GM12878 (cell line): ENCODE measurements at regions not wholly inside any gene's neighbourhood (a gene's known extent, or its start where the extent isn't known, plus 50 kb on each side); places are given as distances from the start of the nearest gene placed in this dataset.

Experiments
- ATAC-seq: fragments of 200-7000 bp; cut with Tn5 transposase; 3 replicates; pipeline ENCODE4 v1.9.1; 2020; ENCODE audit warnings: mild to moderate bottlenecking, moderate library complexity
- BruUV-seq: library from RNA; stranded (reverse); fragments of 400-500 nt; replicated peaks from 2 replicates; lab custom pipeline; 2021; lab: Mats Ljungman, UMichigan
- CTCF ChIA-PET: fragments of 300-600 bp; sonication (Branson Sonifier 250); formaldehyde crosslinking; extraction: SDS; loops from one replicate; lab custom pipeline; 2021; ENCODE audit warnings: inconsistent platforms; lab: Yijun Ruan, JAX
- POLR2A ChIA-PET: fragments of 350-600 bp; formaldehyde crosslinking; extraction: SDS; loops from one replicate; lab custom pipeline; 2021; ENCODE audit warnings: inconsistent platforms; lab: Charles Lee
- RAD21 ChIA-PET: fragments of 300-600 bp; sonication (Branson Sonifier 250); formaldehyde crosslinking; loops from one replicate; lab custom pipeline; 2023; ENCODE audit warnings: antibody characterized with exemption; ENCODE audit not compliant: unreplicated experiment; lab: Charles Lee
- SMC1A ChIA-PET: fragments of 300-600 bp; sonication (Branson Sonifier 250); formaldehyde crosslinking; loops from one replicate; lab custom pipeline; 2023; ENCODE audit not compliant: unreplicated experiment, uncharacterized antibody; lab: Charles Lee
- DNase-seq: peaks from one replicate; pipeline ENCODE4 v3.0.0-alpha.2; 2011; ENCODE audit warnings: low read depth, low spot score
- FAIRE-seq: peaks from 3 replicates; lab custom pipeline; 2011; peaks lifted over from hg19 to GRCh38; lab: Jason Lieb, UNC
- H2AFZ ChIP-seq: 2 replicates; pipeline ENCODE4 v1.6.0; 2011; ENCODE audit warnings: low read depth, low read length, control low read depth; ENCODE audit not compliant: control insufficient read depth
- H3K27ac ChIP-seq: 2 replicates; pipeline ENCODE4 v1.5.1; 2011; ENCODE audit warnings: control low read depth; ENCODE audit not compliant: control insufficient read depth, insufficient read depth
- H3K27me3 ChIP-seq, 2 experiments: replicated peaks in 1 of 2; 2 replicates each; pipeline versions ENCODE4 v1.6.0 to v1.6.1; 2011; ENCODE audit warnings: low read length in 1 of 2; ENCODE audit not compliant: control insufficient read depth in 2 of 2, insufficient read depth in 2 of 2
- H3K36me3 ChIP-seq, 2 experiments: 2 replicates each; pipeline ENCODE4 v1.5.1; 2011; ENCODE audit warnings: low read length in 1 of 2; ENCODE audit not compliant: control insufficient read depth in 2 of 2, insufficient read depth in 2 of 2
- H3K4me1 ChIP-seq: 2 replicates; pipeline ENCODE4 v1.6.1; 2011; ENCODE audit warnings: mild to moderate bottlenecking, low read length, moderate library complexity, mixed read lengths; ENCODE audit not compliant: control insufficient read depth, insufficient read depth
- H3K4me2 ChIP-seq: 2 replicates; pipeline ENCODE4 v1.6.0; 2011; ENCODE audit warnings: control low read depth; ENCODE audit not compliant: control insufficient read depth, insufficient read depth
- H3K4me3 ChIP-seq: fragments of 200-600 bp; sonication (generic); 2 replicates; pipeline ENCODE4 v1.5.1; 2016
- H3K79me2 ChIP-seq: 2 replicates; pipeline ENCODE4 v1.6.0; 2011; ENCODE audit warnings: low read length; ENCODE audit not compliant: control insufficient read depth, insufficient read depth
- H3K9ac ChIP-seq: 2 replicates; pipeline ENCODE4 v1.8.0; 2011; ENCODE audit warnings: low read length, control low read depth, mixed read lengths; ENCODE audit not compliant: control insufficient read depth, insufficient read depth
- H3K9me3 ChIP-seq: replicated peaks from 3 replicates; pipeline ENCODE4 v1.5.1; 2011; ENCODE audit warnings: mild to moderate bottlenecking, low read length; ENCODE audit not compliant: control insufficient read depth, insufficient read depth
- H4K20me1 ChIP-seq: 2 replicates; pipeline ENCODE4 v1.6.0; 2011; ENCODE audit not compliant: control insufficient read depth, insufficient read depth
- ATF7 ChIP-seq: fragments of 450-650 bp; IDR thresholded peaks from 2 replicates; pipeline ENCODE4 v1.6.1; 2016; ENCODE audit warnings: low read depth, mild to moderate bottlenecking
- BRCA1 ChIP-seq: IDR thresholded peaks from 2 replicates; pipeline ENCODE4 v1.6.1; 2011; ENCODE audit warnings: low read depth, low read length, improper control_type of control experiment
- CBX3 ChIP-seq: fragments of 200-600 bp; sonication (generic); IDR thresholded peaks from 2 replicates; pipeline ENCODE4 v1.6.1; 2016; ENCODE audit warnings: low read depth, borderline replicate concordance
- DPF2 ChIP-seq: fragments of 450-650 bp; IDR thresholded peaks from 2 replicates; pipeline ENCODE4 v1.6.1; 2017; ENCODE audit warnings: mild to moderate bottlenecking
- JUNB ChIP-seq: IDR thresholded peaks from 2 replicates; pipeline ENCODE4 v1.6.1; 2016; ENCODE audit warnings: antibody characterized with exemption, mild to moderate bottlenecking
- JUND ChIP-seq: IDR thresholded peaks from 2 replicates; pipeline ENCODE4 v1.6.1; 2012; ENCODE audit warnings: low read depth, mild to moderate bottlenecking, low read length, improper control_type of control experiment, moderate library complexity
- KLF5 ChIP-seq: fragments of 450-650 bp; IDR thresholded peaks from 2 replicates; pipeline ENCODE4 v1.6.1; 2014; ENCODE audit warnings: mild to moderate bottlenecking; ENCODE audit not compliant: partially characterized antibody
- LARP7 ChIP-seq: fragments of 450-650 bp; IDR thresholded peaks from 2 replicates; pipeline ENCODE4 v1.6.1; 2017; ENCODE audit warnings: mild to moderate bottlenecking
- MTA2 ChIP-seq: fragments of 450-650 bp; IDR thresholded peaks from 2 replicates; pipeline ENCODE4 v1.6.1; 2016; ENCODE audit warnings: low read depth, mild to moderate bottlenecking, moderate library complexity
- MYC ChIP-seq: IDR thresholded peaks from 2 replicates; pipeline ENCODE4 v1.6.1; 2011; ENCODE audit warnings: mild to moderate bottlenecking, low read length, moderate library complexity, inconsistent platforms; ENCODE audit not compliant: insufficient read depth, insufficient replicate concordance, insufficient read length, severe bottlenecking
- NFYB ChIP-seq: IDR thresholded peaks from 2 replicates; pipeline ENCODE4 v1.6.1; 2011; ENCODE audit warnings: low read depth, mild to moderate bottlenecking, low read length, improper control_type of control experiment, moderate library complexity; ENCODE audit not compliant: insufficient read depth
- NRF1 ChIP-seq: conservative IDR thresholded peaks from 2 replicates; pipeline ENCODE4 v1.6.1; 2011; ENCODE audit warnings: mild to moderate bottlenecking, low read depth, low read length, improper control_type of control experiment
- TARDBP ChIP-seq: IDR thresholded peaks from 2 replicates; pipeline ENCODE4 v1.6.1; 2016; ENCODE audit warnings: borderline replicate concordance
- ZNF24 ChIP-seq: fragments of 450-650 bp; IDR thresholded peaks from 2 replicates; pipeline ENCODE4 v1.6.1; 2017; ENCODE audit warnings: antibody characterized with exemption, mild to moderate bottlenecking
- ZZZ3 ChIP-seq: IDR thresholded peaks from 2 replicates; pipeline ENCODE4 v1.6.1; 2011; ENCODE audit warnings: low read depth; ENCODE audit not compliant: control insufficient read depth, insufficient read length
- WGBS: methylation state at CpG from one replicate; pipeline ENCODE4 v1.1.6; 2016; ENCODE audit warnings: low lambda C conversion rate; ENCODE audit not compliant: insufficient replicate concordance, insufficient coverage; ENCODE audit errors: missing lambda C conversion rate; 5-methylcytosine and 5-hydroxymethylcytosine counted together
- in situ Hi-C: fragments of 300-500 bp; cut with MboI; formaldehyde crosslinking; loops from 9 replicates; pipeline ENCODE4 v1.14.3; 2018; ENCODE audit warnings: mixed read lengths
- intact Hi-C: fragments of 100-400 bp; cut with micrococcal nuclease; formaldehyde crosslinking; loops from one replicate; pipeline ENCODE4 v1.14.2; 2022; ENCODE audit not compliant: unreplicated experiment
- TF ChIP-seq, protein P1 (sequence below): IDR thresholded peaks from 2 replicates; pipeline ENCODE4 v1.6.1; 2012; ENCODE audit warnings: low read depth, low read length, improper control_type of control experiment
- TF ChIP-seq, protein P2 (sequence below): fragments of 450-650 bp; IDR thresholded peaks from 2 replicates; pipeline ENCODE4 v1.6.1; 2016; ENCODE audit warnings: mild to moderate bottlenecking
- TF ChIP-seq, protein P3 (sequence below): fragments of 150-350 bp; IDR thresholded peaks from 2 replicates; pipeline ENCODE4 v1.6.1; 2014; ENCODE audit warnings: mild to moderate bottlenecking, low read depth, low read length

DNA sequence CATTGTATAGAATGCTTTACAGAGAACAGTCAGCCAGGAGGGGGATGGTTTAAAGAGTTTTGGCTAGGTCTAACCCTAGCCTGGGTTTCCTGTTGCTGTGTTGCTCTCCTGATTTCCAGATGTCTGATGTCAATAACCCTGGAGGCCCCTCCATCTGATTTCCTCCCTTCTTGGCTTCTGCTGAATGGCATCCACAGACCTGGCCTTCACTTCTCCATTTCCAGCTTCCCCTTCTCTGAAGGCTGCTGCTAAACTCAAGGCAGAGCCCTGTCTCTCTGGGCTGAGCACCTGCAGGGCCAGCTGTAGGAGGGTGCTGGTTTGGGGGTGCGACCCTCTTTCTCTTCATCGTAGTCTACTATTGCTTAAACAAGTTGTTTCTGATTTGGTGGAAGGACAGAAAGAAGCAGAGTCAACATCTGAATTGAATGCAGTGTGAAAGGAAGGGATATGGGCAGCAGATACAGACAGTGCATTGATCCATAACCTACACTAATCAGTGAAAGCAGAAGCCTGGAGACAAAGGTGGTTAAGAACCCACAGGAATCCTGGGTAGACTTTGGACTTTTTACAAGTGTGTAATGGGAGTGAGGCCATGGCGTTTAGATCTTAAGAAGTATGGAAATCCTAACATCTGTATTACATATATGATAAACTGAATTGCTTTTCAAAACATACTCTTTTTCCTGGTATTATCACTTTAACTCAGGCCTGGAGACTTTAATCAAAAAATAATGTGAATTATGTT lies 153.6 kb downstream of the HRH4 start:
- Histone ChIP-seq H3K27ac (no peak overlapping the region), H3K4me2 (no peak overlapping the region), H3K4me3 (no peak overlapping the region), H3K9ac (no peak overlapping the region), H3K36me3 (no peaks in the 10 kb centered on the region), H3K9me3 (no peaks in the 10 kb centered on the region), H4K20me1 (no peaks in the 10 kb centered on the region), H3K27me3 (no peaks in the 10 kb centered on the region; a peak in 1 of 4 replicates), H3K4me1 (no peaks in the 10 kb centered on the region), H2AFZ (no peak overlapping the region), H3K79me2 (no peaks in the 10 kb centered on the region)
- ATAC-seq (no peak), DNase-seq (no peak), FAIRE-seq (no peak)
- TF ChIP-seq JUNB (no peak), MYC (no peak), ATF7 (no peak), ZNF24 (no peak), TARDBP (no peak), NFYB (no peak), CBX3 (no peak), DPF2 (no peak), JUND (no peak), KLF5 (no peak), BRCA1 (no peak), ZZZ3 (no peak), LARP7 (no peak), MTA2 (no peak), NRF1 (no peak)
- TF ChIP-seq, protein P1, sequence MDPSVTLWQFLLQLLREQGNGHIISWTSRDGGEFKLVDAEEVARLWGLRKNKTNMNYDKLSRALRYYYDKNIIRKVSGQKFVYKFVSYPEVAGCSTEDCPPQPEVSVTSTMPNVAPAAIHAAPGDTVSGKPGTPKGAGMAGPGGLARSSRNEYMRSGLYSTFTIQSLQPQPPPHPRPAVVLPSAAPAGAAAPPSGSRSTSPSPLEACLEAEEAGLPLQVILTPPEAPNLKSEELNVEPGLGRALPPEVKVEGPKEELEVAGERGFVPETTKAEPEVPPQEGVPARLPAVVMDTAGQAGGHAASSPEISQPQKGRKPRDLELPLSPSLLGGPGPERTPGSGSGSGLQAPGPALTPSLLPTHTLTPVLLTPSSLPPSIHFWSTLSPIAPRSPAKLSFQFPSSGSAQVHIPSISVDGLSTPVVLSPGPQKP = no peak
- TF ChIP-seq, protein P2, sequence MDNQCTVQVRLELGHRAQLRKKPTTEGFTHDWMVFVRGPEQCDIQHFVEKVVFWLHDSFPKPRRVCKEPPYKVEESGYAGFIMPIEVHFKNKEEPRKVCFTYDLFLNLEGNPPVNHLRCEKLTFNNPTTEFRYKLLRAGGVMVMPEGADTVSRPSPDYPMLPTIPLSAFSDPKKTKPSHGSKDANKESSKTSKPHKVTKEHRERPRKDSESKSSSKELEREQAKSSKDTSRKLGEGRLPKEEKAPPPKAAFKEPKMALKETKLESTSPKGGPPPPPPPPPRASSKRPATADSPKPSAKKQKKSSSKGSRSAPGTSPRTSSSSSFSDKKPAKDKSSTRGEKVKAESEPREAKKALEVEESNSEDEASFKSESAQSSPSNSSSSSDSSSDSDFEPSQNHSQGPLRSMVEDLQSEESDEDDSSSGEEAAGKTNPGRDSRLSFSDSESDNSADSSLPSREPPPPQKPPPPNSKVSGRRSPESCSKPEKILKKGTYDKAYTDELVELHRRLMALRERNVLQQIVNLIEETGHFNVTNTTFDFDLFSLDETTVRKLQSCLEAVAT = no peak
- TF ChIP-seq, protein P3, sequence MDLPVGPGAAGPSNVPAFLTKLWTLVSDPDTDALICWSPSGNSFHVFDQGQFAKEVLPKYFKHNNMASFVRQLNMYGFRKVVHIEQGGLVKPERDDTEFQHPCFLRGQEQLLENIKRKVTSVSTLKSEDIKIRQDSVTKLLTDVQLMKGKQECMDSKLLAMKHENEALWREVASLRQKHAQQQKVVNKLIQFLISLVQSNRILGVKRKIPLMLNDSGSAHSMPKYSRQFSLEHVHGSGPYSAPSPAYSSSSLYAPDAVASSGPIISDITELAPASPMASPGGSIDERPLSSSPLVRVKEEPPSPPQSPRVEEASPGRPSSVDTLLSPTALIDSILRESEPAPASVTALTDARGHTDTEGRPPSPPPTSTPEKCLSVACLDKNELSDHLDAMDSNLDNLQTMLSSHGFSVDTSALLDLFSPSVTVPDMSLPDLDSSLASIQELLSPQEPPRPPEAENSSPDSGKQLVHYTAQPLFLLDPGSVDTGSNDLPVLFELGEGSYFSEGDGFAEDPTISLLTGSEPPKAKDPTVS = no peak
- ChIA-PET CTCF (no interaction called here), SMC1A (no interaction called here), POLR2A (no interaction called here), RAD21 (no interaction called here)
- no TSS peak for BruUV-seq
- WGBS = 11% methylated on average over 3 of the region's 3 CpGs
- in situ Hi-C loops = no loop called here
- intact Hi-C loops = no loop called here
